H9 (cell line): ENCODE measurements at regions not wholly inside any gene's neighbourhood (a gene's known extent, or its start where the extent isn't known, plus 50 kb on each side); places are given as distances from the start of the nearest gene placed in this dataset.

Source experiments
- DNase-seq: peaks from one replicate; pipeline ENCODE4 v3.0.0-alpha.2; 2017
- H2AFZ ChIP-seq: one replicate; pipeline ENCODE4 v1.6.1; 2013; ENCODE audit warnings: mild to moderate bottlenecking, low read length, control low read depth, moderate library complexity
- H2AK5ac ChIP-seq: 2 replicates; pipeline ENCODE4 v1.6.1; 2013; ENCODE audit warnings: low read length, control low read depth, mixed read lengths; ENCODE audit not compliant: insufficient read length
- H2BK120ac ChIP-seq: one replicate; pipeline ENCODE4 v1.6.1; 2013; ENCODE audit warnings: low read depth, mild to moderate bottlenecking, low read length, control low read depth, inconsistent platforms; ENCODE audit not compliant: poor library complexity, severe bottlenecking
- H2BK12ac ChIP-seq: 2 replicates; pipeline ENCODE4 v1.6.1; 2013; ENCODE audit warnings: low read length, control low read depth, mixed read lengths, low read depth; ENCODE audit not compliant: insufficient read length
- H2BK15ac ChIP-seq: 2 replicates; pipeline ENCODE4 v1.6.1; 2013; ENCODE audit warnings: low read depth, low read length, control low read depth
- H2BK20ac ChIP-seq: one replicate; pipeline ENCODE4 v1.6.1; 2013; ENCODE audit warnings: low read depth, mild to moderate bottlenecking, low read length, control low read depth, inconsistent platforms; ENCODE audit not compliant: poor library complexity, severe bottlenecking
- H2BK5ac ChIP-seq: 2 replicates; pipeline ENCODE4 v1.6.1; 2013; ENCODE audit warnings: low read length, control low read depth, mixed read lengths; ENCODE audit not compliant: insufficient read length
- H3K14ac ChIP-seq: 2 replicates; pipeline ENCODE4 v1.6.1; 2013; ENCODE audit warnings: low read length, control low read depth; ENCODE audit not compliant: insufficient read depth
- H3K18ac ChIP-seq: 2 replicates; pipeline ENCODE4 v1.6.1; 2013; ENCODE audit warnings: low read depth, mild to moderate bottlenecking, mixed read lengths, low read length, control low read depth; ENCODE audit not compliant: insufficient read length
- H3K23ac ChIP-seq: 2 replicates; pipeline ENCODE4 v1.6.1; 2013; ENCODE audit warnings: low read length, control low read depth, mixed read lengths, low read depth; ENCODE audit not compliant: insufficient read length
- H3K23me2 ChIP-seq: 2 replicates; pipeline ENCODE4 v1.6.1; 2013; ENCODE audit warnings: low read depth, mild to moderate bottlenecking, mixed read lengths, low read length, control low read depth; ENCODE audit not compliant: insufficient read length, poor library complexity, severe bottlenecking
- H3K27ac ChIP-seq: 2 replicates; pipeline ENCODE4 v1.5.1; 2013; ENCODE audit warnings: low read length, control low read depth, mixed read lengths, low read depth; ENCODE audit not compliant: insufficient read length
- H3K27me3 ChIP-seq: 2 replicates; pipeline ENCODE4 v1.6.1; 2013; ENCODE audit warnings: low read length, control low read depth, inconsistent platforms; ENCODE audit not compliant: insufficient read depth
- H3K4ac ChIP-seq: 2 replicates; pipeline ENCODE4 v1.6.1; 2013; ENCODE audit warnings: low read depth, mild to moderate bottlenecking, control low read depth, inconsistent platforms, low read length, moderate library complexity
- H3K4me1 ChIP-seq: 2 replicates; pipeline ENCODE4 v1.6.1; 2013; ENCODE audit warnings: low read length, control low read depth, inconsistent platforms; ENCODE audit not compliant: insufficient read depth
- H3K4me2 ChIP-seq: 2 replicates; pipeline ENCODE4 v1.6.1; 2013; ENCODE audit warnings: low read length, control low read depth, mixed read lengths; ENCODE audit not compliant: insufficient read length, insufficient read depth
- H3K56ac ChIP-seq: 2 replicates; pipeline ENCODE4 v1.6.1; 2013; ENCODE audit warnings: low read depth, mild to moderate bottlenecking, mixed read lengths, low read length, control low read depth; ENCODE audit not compliant: insufficient read length
- H3K79me1 ChIP-seq: 2 replicates; pipeline ENCODE4 v1.6.1; 2013; ENCODE audit warnings: low read depth, mild to moderate bottlenecking, moderate library complexity, low read length, control low read depth, inconsistent platforms; ENCODE audit not compliant: insufficient read depth, poor library complexity, severe bottlenecking
- H3K79me2 ChIP-seq: 2 replicates; pipeline ENCODE4 v1.6.1; 2013; ENCODE audit warnings: low read length, control low read depth, inconsistent platforms; ENCODE audit not compliant: insufficient read depth
- H3K9ac ChIP-seq: 2 replicates; pipeline ENCODE4 v1.6.1; 2013; ENCODE audit warnings: low read length, control low read depth, mixed read lengths; ENCODE audit not compliant: insufficient read length; ENCODE audit errors: extremely low read depth
- H3K9me3 ChIP-seq: one replicate; pipeline ENCODE4 v1.6.1; 2013; ENCODE audit warnings: low read depth, low read length, inconsistent platforms; ENCODE audit not compliant: control insufficient read depth
- H3T11ph ChIP-seq: one replicate; pipeline ENCODE4 v1.6.1; 2013; ENCODE audit warnings: mild to moderate bottlenecking, low read length, control low read depth, inconsistent platforms
- H4K20me1 ChIP-seq: one replicate; pipeline ENCODE4 v1.6.1; 2013; ENCODE audit not compliant: control insufficient read depth, insufficient read length, insufficient read depth
- H4K5ac ChIP-seq: 2 replicates; pipeline ENCODE4 v1.6.1; 2013; ENCODE audit warnings: low read depth, mild to moderate bottlenecking, mixed read lengths, low read length, control low read depth; ENCODE audit not compliant: insufficient read length
- H4K8ac ChIP-seq: replicated peaks from 2 replicates; pipeline ENCODE4 v1.6.1; 2013; ENCODE audit warnings: low read length, control low read depth, mixed read lengths, low read depth; ENCODE audit not compliant: insufficient read length
- H4K91ac ChIP-seq: 2 replicates; pipeline ENCODE4 v1.6.1; 2013; ENCODE audit warnings: low read depth, mild to moderate bottlenecking, moderate library complexity, mixed read lengths, low read length, control low read depth; ENCODE audit not compliant: insufficient read length
- H3K27ac Mint-ChIP-seq, 3 experiments: 2 replicates in 2 of 3; 3 replicates in 1 of 3; pipeline ENCODE4 v1.8.0; 2020 to 2021; ENCODE audit warnings: mixed read lengths in 3 of 3, mild to moderate bottlenecking in 1 of 3, moderate library complexity in 1 of 3
- H3K27me3 Mint-ChIP-seq: 2 replicates; pipeline ENCODE4 v1.8.0; 2021; ENCODE audit warnings: low read depth, mild to moderate bottlenecking, moderate library complexity, mixed read lengths
- H3K36me3 Mint-ChIP-seq, 3 experiments: 2 replicates in 2 of 3; 3 replicates in 1 of 3; pipeline ENCODE4 v1.8.0; 2020 to 2021; ENCODE audit warnings: low read depth in 3 of 3, mixed read lengths in 3 of 3; ENCODE audit not compliant: insufficient read depth in 1 of 3
- H3K4me1 Mint-ChIP-seq, 2 experiments: 2 replicates each; pipeline ENCODE4 v1.8.0; 2020; ENCODE audit warnings: mixed read lengths in 2 of 2
- H3K4me3 Mint-ChIP-seq, 2 experiments: 2 replicates in 1 of 2; 3 replicates in 1 of 2; pipeline ENCODE4 v1.8.0; 2020 to 2021; ENCODE audit warnings: mild to moderate bottlenecking in 2 of 2, mixed read lengths in 2 of 2, moderate library complexity in 1 of 2
- H3K9me3 Mint-ChIP-seq, 2 experiments: 2 replicates in 1 of 2; 3 replicates in 1 of 2; pipeline ENCODE4 v1.8.0; 2020; ENCODE audit warnings: mild to moderate bottlenecking in 2 of 2, mixed read lengths in 2 of 2, moderate library complexity in 1 of 2
- CTCF ChIP-seq: fragments of 200-600 bp; sonication (generic); conservative IDR thresholded peaks from 3 replicates; pipeline ENCODE4 v1.8.0; 2021; ENCODE audit warnings: antibody characterized with exemption, mild to moderate bottlenecking
- WGBS: extraction: QIAGEN DNeasy Blood & Tissue Kit; methylation state at CpG from one replicate; pipeline ENCODE4 v1.1.7; 2013; ENCODE audit warnings: missing lambda C conversion rate, low lambda C conversion rate, mixed read lengths; ENCODE audit not compliant: insufficient read length; ENCODE audit errors: extremely low coverage; 5-methylcytosine and 5-hydroxymethylcytosine counted together

GRCh38 chr6:156519940-156520339 lies 257.2 kb upstream of the ARID1B start:
- H3K4me3 Mint-ChIP-seq, result no peak overlapping the region
- Histone ChIP-seq H3K23ac (no peak overlapping the region), H2BK5ac (no peak overlapping the region), H2AK5ac (no peak overlapping the region), H3K9me3 (no peaks in the 10 kb centered on the region), H2BK120ac (no peak overlapping the region), H3K4me2 (no peak overlapping the region), H3K4me1 (no peaks in the 10 kb centered on the region), H3K56ac (no peak overlapping the region), H4K5ac (no peak overlapping the region), H3K23me2 (no peaks in the 10 kb centered on the region), H3K27me3 (no peaks in the 10 kb centered on the region), H2BK12ac (no peak overlapping the region), H2BK15ac (no peak overlapping the region), H3K27ac (no peak overlapping the region), H3K79me1 (no peaks in the 10 kb centered on the region), H4K91ac (no peak overlapping the region), H3K79me2 (no peaks in the 10 kb centered on the region), H3K14ac (no peak overlapping the region), H2AFZ (no peak overlapping the region), H3T11ph (no peak overlapping the region), H4K20me1 (no peaks in the 10 kb centered on the region), H4K8ac (no peak overlapping the region), H3K9ac (no peak overlapping the region), H3K18ac (no peak overlapping the region), H3K4ac (no peak overlapping the region), H2BK20ac (no peak overlapping the region)
- H3K27me3 Mint-ChIP-seq, result no peaks in the 10 kb centered on the region
- peaks cover 0 to 14% (median 0%) of the 10 kb centered on the region in 3 experiments; a peak in 2 of 7 replicates for H3K36me3 Mint-ChIP-seq
- DNase-seq, result no peak
- H3K27ac Mint-ChIP-seq, result no peak overlapping the region
- H3K9me3 Mint-ChIP-seq, result peaks cover 9 to 10% of the 10 kb centered on the region in 2 experiments; a peak in 4 of 5 replicates
- no peaks in the 10 kb centered on the region for H3K4me1 Mint-ChIP-seq
- no CpG with 5 or more reads among the region's 2 CpGs for WGBS
- TF ChIP-seq CTCF, result no peak
